ENCODE measurements at regions not wholly inside any gene's neighbourhood (a gene's known extent, or its start where the extent isn't known, plus 50 kb on each side); places are given as distances from the start of the nearest gene placed in this dataset.
"Not testable (repeated sequence)": the region's sequence is repeated elsewhere in the genome, so short reads cannot be mapped to it uniquely, and the experiment has no call there.

- TF ChIP-seq YY1 (IDR thresholded peaks at IDR 0.05), result no peak
- TF ChIP-seq FOXA1 (IDR thresholded peaks at IDR 0.05), result no peak
- TF ChIP-seq RXRA (IDR thresholded peaks at IDR 0.05), result no peak
- TF ChIP-seq, protein P1, sequence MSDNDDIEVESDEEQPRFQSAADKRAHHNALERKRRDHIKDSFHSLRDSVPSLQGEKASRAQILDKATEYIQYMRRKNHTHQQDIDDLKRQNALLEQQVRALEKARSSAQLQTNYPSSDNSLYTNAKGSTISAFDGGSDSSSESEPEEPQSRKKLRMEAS (IDR thresholded peaks at IDR 0.05), result no peak
- no peak for TF ChIP-seq HNF4G (IDR thresholded peaks at IDR 0.05)
- no peak for TF ChIP-seq ZBTB33 (IDR thresholded peaks at IDR 0.05)
Observed at GRCh38 chr19:32070101-32070500, 275.3 kb upstream of the ZNF507 start (continued).

DNA sequence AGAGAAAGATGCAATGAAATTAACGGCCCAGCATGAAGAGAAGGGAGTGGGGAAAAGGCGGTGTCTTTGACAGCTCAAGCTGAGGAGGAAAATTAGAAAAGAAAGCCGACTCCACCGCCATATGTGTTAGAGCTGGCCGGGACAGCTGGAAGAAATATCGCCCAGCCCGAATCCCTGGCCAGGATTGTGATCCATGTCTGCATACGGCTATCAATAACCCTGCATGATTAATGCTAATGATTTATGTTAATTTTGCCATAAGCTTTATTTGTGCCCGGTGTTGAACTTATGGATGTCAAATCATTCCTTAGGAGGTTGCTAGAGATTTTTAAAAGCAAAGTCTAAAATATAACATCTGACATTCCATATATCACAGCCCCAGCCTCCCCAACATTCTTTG lies 263.4 kb upstream of the ZNF507 start:
- Histone ChIP-seq H3K27me3 (ENCODE audit: control insufficient read depth in 4 of 4, insufficient read depth in 4 of 4, low read length in 3 of 4) (peaks cover 0 to under 1% (median 0%) of the 10 kb centered on the region in 4 donors), H3K4me1 (ENCODE audit: control insufficient read depth in 4 of 4, insufficient read depth in 4 of 4, low read length in 3 of 4) (no peaks in the 10 kb centered on the region), H3K9me3 (ENCODE audit: control insufficient read depth in 4 of 4, low read length in 3 of 4) (no peaks in the 10 kb centered on the region), H3K36me3 (ENCODE audit: control insufficient read depth in 4 of 4, insufficient read depth in 3 of 4, low read depth in 1 of 4, low read length in 3 of 4) (no peaks in the 10 kb centered on the region), H3K9ac (ENCODE audit: low read depth in 1 of 2, low read length in 2 of 2) (no peak overlapping the region), H3K4me3 (ENCODE audit: low read depth in 1 of 3, low read length in 3 of 3) (no peak overlapping the region), H3K27ac (ENCODE audit: low read depth in 1 of 2, low read length in 2 of 2) (no peak overlapping the region)
- WGBS, result 87% methylated on average over 9 of the region's 9 CpGs
- DNase-seq (ENCODE audit: low spot score), result no peak
- TF ChIP-seq HNF4G (IDR thresholded peaks at IDR 0.05) (no peak), GABPA (IDR thresholded peaks at IDR 0.05 in 1 of 2, conservative IDR thresholded peaks at IDR 0.05 in 1 of 2) (no peak), RAD21 (IDR thresholded peaks at IDR 0.05) (no peak), TAF1 (conservative IDR thresholded peaks at IDR 0.05) (no peak), HNF4A (conservative IDR thresholded peaks at IDR 0.05) (no peak), NR2F2 (IDR thresholded peaks at IDR 0.05) (no peak), SP1 (IDR thresholded peaks at IDR 0.05) (no peak), JUND (IDR thresholded peaks at IDR 0.05) (no peak), ATF3 (IDR thresholded peaks at IDR 0.05) (no peak), CTCF (IDR thresholded peaks at IDR 0.05; ENCODE audit: low read depth, low read length, missing input control) (no peak)
- TF ChIP-seq, protein P2, sequence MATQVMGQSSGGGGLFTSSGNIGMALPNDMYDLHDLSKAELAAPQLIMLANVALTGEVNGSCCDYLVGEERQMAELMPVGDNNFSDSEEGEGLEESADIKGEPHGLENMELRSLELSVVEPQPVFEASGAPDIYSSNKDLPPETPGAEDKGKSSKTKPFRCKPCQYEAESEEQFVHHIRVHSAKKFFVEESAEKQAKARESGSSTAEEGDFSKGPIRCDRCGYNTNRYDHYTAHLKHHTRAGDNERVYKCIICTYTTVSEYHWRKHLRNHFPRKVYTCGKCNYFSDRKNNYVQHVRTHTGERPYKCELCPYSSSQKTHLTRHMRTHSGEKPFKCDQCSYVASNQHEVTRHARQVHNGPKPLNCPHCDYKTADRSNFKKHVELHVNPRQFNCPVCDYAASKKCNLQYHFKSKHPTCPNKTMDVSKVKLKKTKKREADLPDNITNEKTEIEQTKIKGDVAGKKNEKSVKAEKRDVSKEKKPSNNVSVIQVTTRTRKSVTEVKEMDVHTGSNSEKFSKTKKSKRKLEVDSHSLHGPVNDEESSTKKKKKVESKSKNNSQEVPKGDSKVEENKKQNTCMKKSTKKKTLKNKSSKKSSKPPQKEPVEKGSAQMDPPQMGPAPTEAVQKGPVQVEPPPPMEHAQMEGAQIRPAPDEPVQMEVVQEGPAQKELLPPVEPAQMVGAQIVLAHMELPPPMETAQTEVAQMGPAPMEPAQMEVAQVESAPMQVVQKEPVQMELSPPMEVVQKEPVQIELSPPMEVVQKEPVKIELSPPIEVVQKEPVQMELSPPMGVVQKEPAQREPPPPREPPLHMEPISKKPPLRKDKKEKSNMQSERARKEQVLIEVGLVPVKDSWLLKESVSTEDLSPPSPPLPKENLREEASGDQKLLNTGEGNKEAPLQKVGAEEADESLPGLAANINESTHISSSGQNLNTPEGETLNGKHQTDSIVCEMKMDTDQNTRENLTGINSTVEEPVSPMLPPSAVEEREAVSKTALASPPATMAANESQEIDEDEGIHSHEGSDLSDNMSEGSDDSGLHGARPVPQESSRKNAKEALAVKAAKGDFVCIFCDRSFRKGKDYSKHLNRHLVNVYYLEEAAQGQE (IDR thresholded peaks at IDR 0.05), result no peak
- TF ChIP-seq, protein P1 (IDR thresholded peaks at IDR 0.05), result no peak

GRCh38 chr19:32084756-32085363 lies 260.6 kb upstream of the ZNF507 start:
- not testable (repeated sequence) for H3K9me3 ChIP-seq (ENCODE audit: control insufficient read depth in 4 of 4, low read length in 3 of 4); H3K36me3 ChIP-seq (ENCODE audit: control insufficient read depth in 4 of 4, insufficient read depth in 3 of 4, low read depth in 1 of 4, low read length in 3 of 4); H3K4me1 ChIP-seq (ENCODE audit: control insufficient read depth in 4 of 4, insufficient read depth in 4 of 4, low read length in 3 of 4); DNase-seq (ENCODE audit: low spot score); H3K27me3 ChIP-seq (ENCODE audit: control insufficient read depth in 4 of 4, insufficient read depth in 4 of 4, low read length in 3 of 4); H3K4me3 ChIP-seq (ENCODE audit: low read depth in 1 of 3, low read length in 3 of 3); H3K27ac ChIP-seq (ENCODE audit: low read depth in 1 of 2, low read length in 2 of 2); H3K9ac ChIP-seq (ENCODE audit: low read depth in 1 of 2, low read length in 2 of 2)
- 82% methylated on average over 1 of the region's 1 CpG for whole genome bisulfite sequencing
